H9 (cell line): ENCODE measurements at regions not wholly inside any gene's neighbourhood (a gene's known extent, or its start where the extent isn't known, plus 50 kb on each side); places are given as distances from the start of the nearest gene placed in this dataset.

Experiments
- DNase-seq: peaks from one replicate; pipeline ENCODE4 v3.0.0-alpha.2; 2017
- H2AFZ ChIP-seq: one replicate; pipeline ENCODE4 v1.6.1; 2013; ENCODE audit warnings: mild to moderate bottlenecking, low read length, control low read depth, moderate library complexity
- H2AK5ac ChIP-seq: 2 replicates; pipeline ENCODE4 v1.6.1; 2013; ENCODE audit warnings: low read length, control low read depth, mixed read lengths; ENCODE audit not compliant: insufficient read length
- H2BK120ac ChIP-seq: one replicate; pipeline ENCODE4 v1.6.1; 2013; ENCODE audit warnings: low read depth, mild to moderate bottlenecking, low read length, control low read depth, inconsistent platforms; ENCODE audit not compliant: poor library complexity, severe bottlenecking
- H2BK12ac ChIP-seq: 2 replicates; pipeline ENCODE4 v1.6.1; 2013; ENCODE audit warnings: low read length, control low read depth, mixed read lengths, low read depth; ENCODE audit not compliant: insufficient read length
- H2BK15ac ChIP-seq: 2 replicates; pipeline ENCODE4 v1.6.1; 2013; ENCODE audit warnings: low read depth, low read length, control low read depth
- H2BK20ac ChIP-seq: one replicate; pipeline ENCODE4 v1.6.1; 2013; ENCODE audit warnings: low read depth, mild to moderate bottlenecking, low read length, control low read depth, inconsistent platforms; ENCODE audit not compliant: poor library complexity, severe bottlenecking
- H2BK5ac ChIP-seq: 2 replicates; pipeline ENCODE4 v1.6.1; 2013; ENCODE audit warnings: low read length, control low read depth, mixed read lengths; ENCODE audit not compliant: insufficient read length
- H3K14ac ChIP-seq: 2 replicates; pipeline ENCODE4 v1.6.1; 2013; ENCODE audit warnings: low read length, control low read depth; ENCODE audit not compliant: insufficient read depth
- H3K18ac ChIP-seq: 2 replicates; pipeline ENCODE4 v1.6.1; 2013; ENCODE audit warnings: low read depth, mild to moderate bottlenecking, mixed read lengths, low read length, control low read depth; ENCODE audit not compliant: insufficient read length
- H3K23ac ChIP-seq: 2 replicates; pipeline ENCODE4 v1.6.1; 2013; ENCODE audit warnings: low read length, control low read depth, mixed read lengths, low read depth; ENCODE audit not compliant: insufficient read length
- H3K23me2 ChIP-seq: 2 replicates; pipeline ENCODE4 v1.6.1; 2013; ENCODE audit warnings: low read depth, mild to moderate bottlenecking, mixed read lengths, low read length, control low read depth; ENCODE audit not compliant: insufficient read length, poor library complexity, severe bottlenecking
- H3K27ac ChIP-seq: 2 replicates; pipeline ENCODE4 v1.5.1; 2013; ENCODE audit warnings: low read length, control low read depth, mixed read lengths, low read depth; ENCODE audit not compliant: insufficient read length
- H3K27me3 ChIP-seq: 2 replicates; pipeline ENCODE4 v1.6.1; 2013; ENCODE audit warnings: low read length, control low read depth, inconsistent platforms; ENCODE audit not compliant: insufficient read depth
- H3K4ac ChIP-seq: 2 replicates; pipeline ENCODE4 v1.6.1; 2013; ENCODE audit warnings: low read depth, mild to moderate bottlenecking, control low read depth, inconsistent platforms, low read length, moderate library complexity
- H3K4me1 ChIP-seq: 2 replicates; pipeline ENCODE4 v1.6.1; 2013; ENCODE audit warnings: low read length, control low read depth, inconsistent platforms; ENCODE audit not compliant: insufficient read depth
- H3K4me2 ChIP-seq: 2 replicates; pipeline ENCODE4 v1.6.1; 2013; ENCODE audit warnings: low read length, control low read depth, mixed read lengths; ENCODE audit not compliant: insufficient read length, insufficient read depth
- H3K56ac ChIP-seq: 2 replicates; pipeline ENCODE4 v1.6.1; 2013; ENCODE audit warnings: low read depth, mild to moderate bottlenecking, mixed read lengths, low read length, control low read depth; ENCODE audit not compliant: insufficient read length
- H3K79me1 ChIP-seq: 2 replicates; pipeline ENCODE4 v1.6.1; 2013; ENCODE audit warnings: low read depth, mild to moderate bottlenecking, moderate library complexity, low read length, control low read depth, inconsistent platforms; ENCODE audit not compliant: insufficient read depth, poor library complexity, severe bottlenecking
- H3K79me2 ChIP-seq: 2 replicates; pipeline ENCODE4 v1.6.1; 2013; ENCODE audit warnings: low read length, control low read depth, inconsistent platforms; ENCODE audit not compliant: insufficient read depth
- H3K9ac ChIP-seq: 2 replicates; pipeline ENCODE4 v1.6.1; 2013; ENCODE audit warnings: low read length, control low read depth, mixed read lengths; ENCODE audit not compliant: insufficient read length; ENCODE audit errors: extremely low read depth
- H3K9me3 ChIP-seq: one replicate; pipeline ENCODE4 v1.6.1; 2013; ENCODE audit warnings: low read depth, low read length, inconsistent platforms; ENCODE audit not compliant: control insufficient read depth
- H3T11ph ChIP-seq: one replicate; pipeline ENCODE4 v1.6.1; 2013; ENCODE audit warnings: mild to moderate bottlenecking, low read length, control low read depth, inconsistent platforms
- H4K20me1 ChIP-seq: one replicate; pipeline ENCODE4 v1.6.1; 2013; ENCODE audit not compliant: control insufficient read depth, insufficient read length, insufficient read depth
- H4K5ac ChIP-seq: 2 replicates; pipeline ENCODE4 v1.6.1; 2013; ENCODE audit warnings: low read depth, mild to moderate bottlenecking, mixed read lengths, low read length, control low read depth; ENCODE audit not compliant: insufficient read length
- H4K8ac ChIP-seq: replicated peaks from 2 replicates; pipeline ENCODE4 v1.6.1; 2013; ENCODE audit warnings: low read length, control low read depth, mixed read lengths, low read depth; ENCODE audit not compliant: insufficient read length
- H4K91ac ChIP-seq: 2 replicates; pipeline ENCODE4 v1.6.1; 2013; ENCODE audit warnings: low read depth, mild to moderate bottlenecking, moderate library complexity, mixed read lengths, low read length, control low read depth; ENCODE audit not compliant: insufficient read length
- H3K27ac Mint-ChIP-seq, 3 experiments: 2 replicates in 2 of 3; 3 replicates in 1 of 3; pipeline ENCODE4 v1.8.0; 2020 to 2021; ENCODE audit warnings: mixed read lengths in 3 of 3, mild to moderate bottlenecking in 1 of 3, moderate library complexity in 1 of 3
- H3K27me3 Mint-ChIP-seq: 2 replicates; pipeline ENCODE4 v1.8.0; 2021; ENCODE audit warnings: low read depth, mild to moderate bottlenecking, moderate library complexity, mixed read lengths
- H3K36me3 Mint-ChIP-seq, 3 experiments: 2 replicates in 2 of 3; 3 replicates in 1 of 3; pipeline ENCODE4 v1.8.0; 2020 to 2021; ENCODE audit warnings: low read depth in 3 of 3, mixed read lengths in 3 of 3; ENCODE audit not compliant: insufficient read depth in 1 of 3
- H3K4me1 Mint-ChIP-seq, 2 experiments: 2 replicates each; pipeline ENCODE4 v1.8.0; 2020; ENCODE audit warnings: mixed read lengths in 2 of 2
- H3K4me3 Mint-ChIP-seq, 2 experiments: 2 replicates in 1 of 2; 3 replicates in 1 of 2; pipeline ENCODE4 v1.8.0; 2020 to 2021; ENCODE audit warnings: mild to moderate bottlenecking in 2 of 2, mixed read lengths in 2 of 2, moderate library complexity in 1 of 2
- H3K9me3 Mint-ChIP-seq, 2 experiments: 2 replicates in 1 of 2; 3 replicates in 1 of 2; pipeline ENCODE4 v1.8.0; 2020; ENCODE audit warnings: mild to moderate bottlenecking in 2 of 2, mixed read lengths in 2 of 2, moderate library complexity in 1 of 2
- WGBS: extraction: QIAGEN DNeasy Blood & Tissue Kit; methylation state at CpG from one replicate; pipeline ENCODE4 v1.1.7; 2013; ENCODE audit warnings: missing lambda C conversion rate, low lambda C conversion rate, mixed read lengths; ENCODE audit not compliant: insufficient read length; ENCODE audit errors: extremely low coverage; 5-methylcytosine and 5-hydroxymethylcytosine counted together
- TF ChIP-seq, protein P1 (sequence below): fragments of 200-600 bp; sonication (generic); conservative IDR thresholded peaks from 3 replicates; pipeline ENCODE4 v1.8.0; 2021; ENCODE audit warnings: antibody characterized with exemption, mild to moderate bottlenecking

DNA sequence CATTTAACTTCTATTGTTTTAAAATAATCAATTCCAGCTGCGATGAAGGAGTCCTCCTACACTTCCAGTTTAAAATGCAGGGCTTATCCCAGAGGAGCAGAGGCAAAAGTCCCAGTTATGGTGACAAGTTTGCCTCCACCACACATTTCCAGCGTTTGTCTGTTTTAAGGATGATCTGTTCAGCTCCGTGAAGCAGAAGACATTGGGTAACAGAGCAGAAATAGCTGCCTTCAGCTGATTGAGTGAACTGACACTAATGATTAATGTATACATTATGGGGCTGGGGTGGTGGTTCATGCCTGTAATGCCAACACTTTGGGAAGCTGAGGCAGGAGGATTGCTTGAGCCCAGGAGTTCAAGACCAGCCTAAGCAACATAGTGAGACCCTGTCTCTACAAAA, 127.6 kb downstream of the HSD17B3 start:
- Histone ChIP-seq H4K20me1 (no peaks in the 10 kb centered on the region), H3K4ac (no peak overlapping the region), H2BK15ac (no peak overlapping the region), H2BK120ac (no peak overlapping the region), H3K4me1 (no peaks in the 10 kb centered on the region), H3K79me1 (no peaks in the 10 kb centered on the region), H3K14ac (no peak overlapping the region), H2AFZ (no peak overlapping the region), H4K5ac (no peak overlapping the region), H3K56ac (no peak overlapping the region), H3K23ac (no peak overlapping the region), H3K27me3 (no peaks in the 10 kb centered on the region), H3T11ph (no peak overlapping the region), H3K27ac (no peak overlapping the region), H2BK20ac (no peak overlapping the region), H3K79me2 (no peaks in the 10 kb centered on the region), H2BK5ac (no peak overlapping the region), H3K23me2 (no peaks in the 10 kb centered on the region), H2BK12ac (no peak overlapping the region), H3K18ac (no peak overlapping the region), H3K9me3 (no peaks in the 10 kb centered on the region), H4K91ac (no peak overlapping the region), H4K8ac (no peak overlapping the region), H3K4me2 (no peak overlapping the region), H2AK5ac (no peak overlapping the region), H3K9ac (no peak overlapping the region)
- Mint-ChIP-seq H3K27ac (no peak overlapping the region), H3K27me3 (peaks cover 9% of the 10 kb centered on the region), H3K4me3 (no peak overlapping the region), H3K9me3 (no peaks in the 10 kb centered on the region), H3K36me3 (no peaks in the 10 kb centered on the region), H3K4me1 (peaks cover 13 to 22% of the 10 kb centered on the region in 2 experiments; a peak in 3 of 4 replicates)
- WGBS = no CpG with 5 or more reads among the region's 3 CpGs
- DNase-seq = no peak
- TF ChIP-seq, protein P1, sequence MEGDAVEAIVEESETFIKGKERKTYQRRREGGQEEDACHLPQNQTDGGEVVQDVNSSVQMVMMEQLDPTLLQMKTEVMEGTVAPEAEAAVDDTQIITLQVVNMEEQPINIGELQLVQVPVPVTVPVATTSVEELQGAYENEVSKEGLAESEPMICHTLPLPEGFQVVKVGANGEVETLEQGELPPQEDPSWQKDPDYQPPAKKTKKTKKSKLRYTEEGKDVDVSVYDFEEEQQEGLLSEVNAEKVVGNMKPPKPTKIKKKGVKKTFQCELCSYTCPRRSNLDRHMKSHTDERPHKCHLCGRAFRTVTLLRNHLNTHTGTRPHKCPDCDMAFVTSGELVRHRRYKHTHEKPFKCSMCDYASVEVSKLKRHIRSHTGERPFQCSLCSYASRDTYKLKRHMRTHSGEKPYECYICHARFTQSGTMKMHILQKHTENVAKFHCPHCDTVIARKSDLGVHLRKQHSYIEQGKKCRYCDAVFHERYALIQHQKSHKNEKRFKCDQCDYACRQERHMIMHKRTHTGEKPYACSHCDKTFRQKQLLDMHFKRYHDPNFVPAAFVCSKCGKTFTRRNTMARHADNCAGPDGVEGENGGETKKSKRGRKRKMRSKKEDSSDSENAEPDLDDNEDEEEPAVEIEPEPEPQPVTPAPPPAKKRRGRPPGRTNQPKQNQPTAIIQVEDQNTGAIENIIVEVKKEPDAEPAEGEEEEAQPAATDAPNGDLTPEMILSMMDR = no peak
